ENCODE measurements at regions not wholly inside any gene's neighbourhood (a gene's known extent, or its start where the extent isn't known, plus 50 kb on each side); places are given as distances from the start of the nearest gene placed in this dataset.

DNA sequence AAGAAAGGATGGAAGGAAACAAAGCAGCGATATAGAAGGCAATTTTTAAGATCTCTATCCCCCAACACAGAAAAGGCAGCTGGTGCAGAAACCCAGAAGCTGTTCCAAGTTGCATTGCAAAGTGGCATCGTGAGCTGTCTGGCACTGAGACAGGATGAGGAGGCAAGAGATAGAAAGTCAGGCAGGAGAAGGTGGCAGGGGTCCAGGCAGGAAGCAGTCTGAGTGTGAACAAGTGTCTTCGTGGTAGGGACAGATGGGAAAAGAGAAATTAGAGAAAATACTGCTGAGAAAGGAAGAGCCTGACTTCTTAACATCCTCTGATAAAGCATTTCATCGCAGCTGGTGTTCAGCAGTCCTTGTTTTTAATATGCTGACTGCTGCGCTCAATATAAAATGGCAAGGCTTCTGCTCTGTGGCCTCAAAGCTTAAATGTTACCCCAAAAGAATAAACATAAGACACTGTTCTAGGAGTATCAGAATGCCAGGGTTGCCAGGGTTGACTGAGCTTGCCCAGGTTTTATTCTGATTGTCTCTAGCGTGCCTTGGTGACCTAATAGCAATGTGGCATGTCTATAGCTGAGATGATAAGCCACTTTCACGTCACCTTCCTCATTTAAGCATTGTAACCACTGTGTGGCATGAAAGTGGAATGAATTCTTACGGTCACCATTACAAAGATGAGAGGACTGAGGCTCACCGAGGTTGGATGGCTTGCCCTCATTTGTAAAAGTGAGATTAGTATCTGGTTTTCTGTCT is 397.6 kb downstream of the NUAK1 start:
- no peak for ATAC-seq (ENCODE audit: low FRiP score in 2 of 2)
- H3K27ac ChIP-seq: no peak overlapping the region
- H3K4me3 ChIP-seq: no peak overlapping the region
- no peaks in the 10 kb centered on the region for H3K9me3 ChIP-seq
- H3K27me3 ChIP-seq: no peaks in the 10 kb centered on the region
- DNase-seq: no peak
- H3K4me1 ChIP-seq: peaks cover 7 to 25% (median 13%) of the 10 kb centered on the region in 4 donors
- 42 to 58% methylated on average over 9 of the region's 9 CpGs for WGBS, 2 donors
- no peaks in the 10 kb centered on the region for H3K36me3 ChIP-seq
- TF ChIP-seq CTCF (IDR thresholded peaks at IDR 0.05) (no peak), POLR2AphosphoS5 (IDR thresholded peaks at IDR 0.05) (no peak), POLR2A (IDR thresholded peaks at IDR 0.05) (no peak), EP300 (IDR thresholded peaks at IDR 0.05) (no peak)

- Histone ChIP-seq H3K27ac (peak overlapping the region in 1 of 4 donors; percentile 10), H3K27me3 (no peaks in the 10 kb centered on the region), H3K36me3 (no peaks in the 10 kb centered on the region), H3K4me1 (peaks cover 7 to 25% (median 13%) of the 10 kb centered on the region in 4 donors), H3K9me3 (no peaks in the 10 kb centered on the region), H3K4me3 (no peak overlapping the region)
- DNase-seq (no peak), ATAC-seq (ENCODE audit: low FRiP score in 2 of 2) (peak in 1 of 2 donors; percentile 18)
- TF ChIP-seq POLR2A (IDR thresholded peaks at IDR 0.05) (no peak), EP300 (IDR thresholded peaks at IDR 0.05) (no peak), POLR2AphosphoS5 (IDR thresholded peaks at IDR 0.05) (no peak), CTCF (IDR thresholded peaks at IDR 0.05) (no peak)
- 65 to 73% methylated on average over 9 of the region's 9 CpGs for WGBS, 2 donors
Measured at GRCh38 chr12:105741786-105742566, 396.8 kb downstream of the NUAK1 start.

DNA sequence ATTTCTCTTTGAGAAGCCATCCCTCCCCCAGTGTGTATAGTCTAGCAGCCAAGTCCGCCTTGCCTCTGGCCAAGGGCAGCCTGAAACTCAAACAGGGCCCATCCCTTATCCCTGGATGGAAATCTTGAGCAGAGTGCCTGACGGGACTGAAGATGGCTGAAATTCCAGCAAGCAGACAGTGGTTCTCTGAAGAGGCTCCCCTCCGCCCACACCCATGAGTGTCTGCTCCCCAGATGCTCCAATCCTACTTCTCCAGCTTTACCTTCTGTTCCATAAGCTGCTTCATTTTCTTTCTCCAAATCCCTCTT is 396.2 kb downstream of the NUAK1 start:
- 90% methylated on average over 2 to 3 of the region's 3 CpGs for WGBS, 2 donors
- peaks cover 7 to 21% (median 13%) of the 10 kb centered on the region in 4 donors for H3K4me1 ChIP-seq
- DNase-seq (no peak), ATAC-seq (ENCODE audit: low FRiP score in 2 of 2) (peak in 1 of 2 donors; percentile 33)
- no peak overlapping the region for H3K27ac ChIP-seq
- no peaks in the 10 kb centered on the region for H3K9me3 ChIP-seq
- no peak for TF ChIP-seq POLR2AphosphoS5 (IDR thresholded peaks at IDR 0.05)
- no peak for TF ChIP-seq CTCF (IDR thresholded peaks at IDR 0.05)
- no peak for TF ChIP-seq EP300 (IDR thresholded peaks at IDR 0.05)
- no peak for TF ChIP-seq POLR2A (IDR thresholded peaks at IDR 0.05)
- H3K36me3 ChIP-seq: no peaks in the 10 kb centered on the region
- no peak overlapping the region for H3K4me3 ChIP-seq
- H3K27me3 ChIP-seq: no peaks in the 10 kb centered on the region

GRCh38 chr12:105744371-105745058 is 394.2 kb downstream of the NUAK1 start:
- no peak overlapping the region for H3K27ac ChIP-seq
- WGBS, 2 donors: 84 to 96% methylated on average over 4 of the region's 4 CpGs
- H3K9me3 ChIP-seq: no peaks in the 10 kb centered on the region
- TF ChIP-seq POLR2AphosphoS5 (IDR thresholded peaks at IDR 0.05) (no peak), EP300 (IDR thresholded peaks at IDR 0.05) (no peak), CTCF (IDR thresholded peaks at IDR 0.05) (no peak), POLR2A (IDR thresholded peaks at IDR 0.05) (no peak)
- ATAC-seq (ENCODE audit: low FRiP score in 2 of 2) (no peak), DNase-seq (no peak)
- no peaks in the 10 kb centered on the region for H3K27me3 ChIP-seq
- no peak overlapping the region for H3K4me3 ChIP-seq
- peaks cover 6 to 21% (median 10%) of the 10 kb centered on the region in 4 donors for H3K4me1 ChIP-seq
- no peaks in the 10 kb centered on the region for H3K36me3 ChIP-seq

Data from upper lobe of left lung (tissue), 6 donors.